ENCODE measurements at regions not wholly inside any gene's neighbourhood (a gene's known extent, or its start where the extent isn't known, plus 50 kb on each side); places are given as distances from the start of the nearest gene placed in this dataset.

GRCh38 chr2:146239392-146240135 lies 1605.3 kb upstream of the ACVR2A start:
- Histone ChIP-seq H2BK12ac (ENCODE audit: insufficient read length, low read depth, low read length) (no peak overlapping the region), H2BK20ac (ENCODE audit: low read depth, low read length, poor library complexity, severe bottlenecking) (no peak overlapping the region), H3K4ac (ENCODE audit: low read depth, low read length) (no peak overlapping the region), H3T11ph (ENCODE audit: low read length) (no peak overlapping the region), H3K79me2 (ENCODE audit: insufficient read depth, low read length) (no peaks in the 10 kb centered on the region), H3K9ac (ENCODE audit: extremely low read depth, insufficient read length, low read length) (no peak overlapping the region), H3K27ac (ENCODE audit: insufficient read length, low read depth, low read length) (no peak overlapping the region), H4K91ac (ENCODE audit: insufficient read length, low read depth, low read length) (no peak overlapping the region), H3K23ac (ENCODE audit: insufficient read length, low read depth, low read length) (no peak overlapping the region), H3K4me1 (ENCODE audit: insufficient read depth, low read length) (no peaks in the 10 kb centered on the region), H3K27me3 (ENCODE audit: insufficient read depth, low read length) (no peaks in the 10 kb centered on the region), H3K14ac (ENCODE audit: insufficient read depth, low read length) (no peak overlapping the region), H3K4me2 (ENCODE audit: insufficient read depth, insufficient read length, low read length) (no peak overlapping the region), H3K56ac (ENCODE audit: insufficient read length, low read depth, low read length) (no peak overlapping the region), H4K8ac (replicated peaks; ENCODE audit: insufficient read length, low read depth, low read length) (no peak overlapping the region), H2BK5ac (ENCODE audit: insufficient read length, low read length) (no peak overlapping the region), H2BK120ac (ENCODE audit: low read depth, low read length, poor library complexity, severe bottlenecking) (no peak overlapping the region), H2BK15ac (ENCODE audit: low read depth, low read length) (no peak overlapping the region), H4K5ac (ENCODE audit: insufficient read length, low read depth, low read length) (no peak overlapping the region), H3K18ac (ENCODE audit: insufficient read length, low read depth, low read length) (no peak overlapping the region), H3K23me2 (ENCODE audit: insufficient read length, low read depth, low read length, poor library complexity, severe bottlenecking) (no peaks in the 10 kb centered on the region), H4K20me1 (ENCODE audit: control insufficient read depth, insufficient read depth, insufficient read length) (no peaks in the 10 kb centered on the region), H2AFZ (ENCODE audit: low read length) (no peak overlapping the region), H2AK5ac (ENCODE audit: insufficient read length, low read length) (no peak overlapping the region), H3K9me3 (ENCODE audit: control insufficient read depth, low read depth, low read length) (no peaks in the 10 kb centered on the region), H3K79me1 (ENCODE audit: insufficient read depth, low read depth, low read length, poor library complexity, severe bottlenecking) (no peaks in the 10 kb centered on the region)
- no peak for DNase-seq
- Mint-ChIP-seq H3K9me3 (no peaks in the 10 kb centered on the region), H3K4me1 (peaks cover 6 to 7% of the 10 kb centered on the region in 2 experiments), H3K27ac (no peak overlapping the region), H3K4me3 (no peak overlapping the region), H3K36me3 (ENCODE audit: insufficient read depth in 1 of 3, low read depth in 3 of 3) (no peaks in the 10 kb centered on the region), H3K27me3 (ENCODE audit: low read depth) (no peaks in the 10 kb centered on the region)
- TF ChIP-seq, protein P1, sequence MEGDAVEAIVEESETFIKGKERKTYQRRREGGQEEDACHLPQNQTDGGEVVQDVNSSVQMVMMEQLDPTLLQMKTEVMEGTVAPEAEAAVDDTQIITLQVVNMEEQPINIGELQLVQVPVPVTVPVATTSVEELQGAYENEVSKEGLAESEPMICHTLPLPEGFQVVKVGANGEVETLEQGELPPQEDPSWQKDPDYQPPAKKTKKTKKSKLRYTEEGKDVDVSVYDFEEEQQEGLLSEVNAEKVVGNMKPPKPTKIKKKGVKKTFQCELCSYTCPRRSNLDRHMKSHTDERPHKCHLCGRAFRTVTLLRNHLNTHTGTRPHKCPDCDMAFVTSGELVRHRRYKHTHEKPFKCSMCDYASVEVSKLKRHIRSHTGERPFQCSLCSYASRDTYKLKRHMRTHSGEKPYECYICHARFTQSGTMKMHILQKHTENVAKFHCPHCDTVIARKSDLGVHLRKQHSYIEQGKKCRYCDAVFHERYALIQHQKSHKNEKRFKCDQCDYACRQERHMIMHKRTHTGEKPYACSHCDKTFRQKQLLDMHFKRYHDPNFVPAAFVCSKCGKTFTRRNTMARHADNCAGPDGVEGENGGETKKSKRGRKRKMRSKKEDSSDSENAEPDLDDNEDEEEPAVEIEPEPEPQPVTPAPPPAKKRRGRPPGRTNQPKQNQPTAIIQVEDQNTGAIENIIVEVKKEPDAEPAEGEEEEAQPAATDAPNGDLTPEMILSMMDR (conservative IDR thresholded peaks at IDR 0.05): no peak
- no CpG with 5 or more reads among the region's 2 CpGs for WGBS (ENCODE audit: extremely low coverage, insufficient read length, low lambda C conversion rate)
